Right lobe of liver (tissue), 4 donors: ENCODE measurements at regions not wholly inside any gene's neighbourhood (a gene's known extent, or its start where the extent isn't known, plus 50 kb on each side); places are given as distances from the start of the nearest gene placed in this dataset.

Source experiments
- CTCF ChIP-seq, 4 donors: fragments of 200-600 bp in 3 of 4; fragments of 450-650 bp in 1 of 4; IDR thresholded peaks; one replicate each; pipeline versions ENCODE4 v1.5.1 to v1.8.0; 2016 to 2022; ENCODE audit warnings: antibody characterized with exemption in 4 of 4, mild to moderate bottlenecking in 2 of 4
- POLR2A ChIP-seq: fragments of 450-650 bp; IDR thresholded peaks from one replicate; pipeline ENCODE4 v1.6.1; 2017; ENCODE audit warnings: antibody characterized with exemption, mild to moderate bottlenecking
- donor health status: DM: no; HTN: no; CAD: no.
- donor health status: DM: no; HTN: no; CAD: no.
- donor health status: DM: no; HTN: yes; CAD: no.

- TF ChIP-seq CTCF (IDR thresholded peaks at IDR 0.05) (no peak), POLR2A (no peak)
These were observed 161.9 kb upstream of the ATP11B start for GRCh38 chr3:182631183-182632076.
